Stimulated activated CD4-positive, alpha-beta T cell treated with anti-CD3 and anti-CD28 coated beads, TNF-alpha, amount 100 ng/mL, for 1 hour (primary cell): ENCODE measurements at regions not wholly inside any gene's neighbourhood (a gene's known extent, or its start where the extent isn't known, plus 50 kb on each side); places are given as distances from the start of the nearest gene placed in this dataset.
"Not testable (repeated sequence)": the region's sequence is repeated elsewhere in the genome, so short reads cannot be mapped to it uniquely, and the experiment has no call there.

Source experiments
- DNase-seq, 3 donors: peaks; one replicate each; pipeline ENCODE4 v3.0.0-alpha.2; 2020; ENCODE audit warnings: low read depth in 3 of 3, low spot score in 1 of 3

GRCh38 chr11:86861810-86862209 is 61.5 kb downstream of the PRSS23 start:
- no peak for DNase-seq

GRCh38 chr11:86863476-86863875 is 63.1 kb downstream of the PRSS23 start:
- DNase-seq: no peak

- DNase-seq: no peak
Observed at GRCh38 chr11:86865436-86865835, 65.1 kb downstream of the PRSS23 start.

- DNase-seq: no peak
Observed at GRCh38 chr11:86869531-86869930, 69.2 kb downstream of the PRSS23 start.

- DNase-seq: peak in 1 of 3 donors; percentile 3
Observed at GRCh38 chr11:86869966-86870570, 69.7 kb downstream of the PRSS23 start.

- DNase-seq: no peak
Observed at GRCh38 chr11:86873573-86874083, 73.3 kb downstream of the PRSS23 start.

- DNase-seq: no peak
Observed at GRCh38 chr11:86874304-86875056, 74.1 kb downstream of the PRSS23 start.

- no peak for DNase-seq
Observed at GRCh38 chr11:86876716-86877234, 76.4 kb downstream of the PRSS23 start.

GRCh38 chr11:86877503-86877902 is 77.2 kb downstream of the PRSS23 start:
- DNase-seq: no peak

- DNase-seq: not testable (repeated sequence)
Observed at GRCh38 chr11:86879241-86879640, 76.0 kb downstream of the FZD4 start.

- DNase-seq: no peak
Observed at GRCh38 chr11:86885311-86885710, 69.9 kb downstream of the FZD4 start.

GRCh38 chr11:86888164-86889000 is 66.8 kb downstream of the FZD4 start:
- DNase-seq: no peak

- DNase-seq: no peak
Observed at GRCh38 chr11:86889001-86889341, 66.2 kb downstream of the FZD4 start.

- DNase-seq: no peak
Observed at GRCh38 chr11:86891036-86891435, 64.2 kb downstream of the FZD4 start.

- DNase-seq: no peak
Observed at GRCh38 chr11:86893235-86893634, 62.0 kb downstream of the FZD4 start.
